Stomach (tissue), 8 donors: ENCODE measurements at regions not wholly inside any gene's neighbourhood (a gene's known extent, or its start where the extent isn't known, plus 50 kb on each side); places are given as distances from the start of the nearest gene placed in this dataset.

ENCODE experiments used
- DNase-seq, 2 donors: peaks; one replicate each; pipeline versions ENCODE4 v3.0.0 to v3.0.0-alpha.2; 2013 to 2019
- H3K27ac ChIP-seq, 5 donors: fragments of 200-600 bp in 4 of 5; sonication (generic) in 4 of 5; one replicate each; pipeline ENCODE4 v1.5.1; 2013 to 2019; ENCODE audit warnings: mild to moderate bottlenecking in 1 of 5, moderate library complexity in 1 of 5
- H3K27me3 ChIP-seq, 3 donors: fragments of 200-600 bp; sonication (generic); one replicate each; pipeline ENCODE4 v1.5.1; 2017 to 2019; ENCODE audit warnings: mixed run types in 1 of 3
- H3K36me3 ChIP-seq, 4 donors: fragments of 200-600 bp; sonication (generic); 1 replicate in 3 of 4; 2 replicates in 1 of 4; pipeline ENCODE4 v1.5.1; 2016 to 2019
- H3K4me1 ChIP-seq, 4 donors: fragments of 200-600 bp; sonication (generic); one replicate each; pipeline ENCODE4 v1.5.1; 2016 to 2019
- H3K4me3 ChIP-seq, 4 donors: fragments of 200-600 bp; sonication (generic) in 3 of 4; one replicate each; pipeline ENCODE4 v1.5.1; 2016 to 2019; ENCODE audit warnings: mild to moderate bottlenecking in 1 of 4
- H3K9me3 ChIP-seq, 4 donors: fragments of 200-600 bp; sonication (generic); one replicate each; pipeline ENCODE4 v1.5.1; 2016 to 2019
- EP300 ChIP-seq: sonication (generic); formaldehyde crosslinking; IDR thresholded peaks from one replicate; pipeline ENCODE4 v1.6.1; 2017; ENCODE audit warnings: antibody characterized with exemption
- POLR2A ChIP-seq, 4 donors: fragments of 450-650 bp; IDR thresholded peaks; one replicate each; pipeline ENCODE4 v1.6.1; 2016; ENCODE audit warnings: antibody characterized with exemption in 4 of 4, control low read depth in 2 of 4, mild to moderate bottlenecking in 1 of 4, moderate library complexity in 1 of 4
- POLR2AphosphoS5 ChIP-seq, 3 donors: sonication (generic); formaldehyde crosslinking; IDR thresholded peaks; one replicate each; pipeline ENCODE4 v1.6.1; 2016; ENCODE audit warnings: antibody characterized with exemption in 3 of 3
- WGBS, 5 donors: extraction: QIAGEN DNeasy Blood & Tissue Kit in 3 of 5; methylation state at CpG; one replicate each; pipeline versions ENCODE4 v1.1.5 to v1.1.7; 2013 to 2018; 5-methylcytosine and 5-hydroxymethylcytosine counted together
- intact Hi-C: fragments of 100-400 bp; cut with DNase I; formaldehyde crosslinking; loops from one replicate; pipeline ENCODE4 v1.15.1; 2023; ENCODE audit warnings: low total_unique reads
- TF ChIP-seq, protein P1 (sequence below), 7 experiments: fragments of 450-650 bp in 4 of 7; fragments of 200-600 bp in 3 of 7; sonication (generic) in 3 of 7; IDR thresholded peaks; one replicate each; pipeline ENCODE4 v1.5.1; 2016 to 2019; ENCODE audit warnings: antibody characterized with exemption in 7 of 7, control low read depth in 2 of 7, mild to moderate bottlenecking in 1 of 7
- donor health status: healthy with polysubstance abuse.
- donor health status: Bipolar disorder and iron deficiency.
- donor health status: healthy.

DNA sequence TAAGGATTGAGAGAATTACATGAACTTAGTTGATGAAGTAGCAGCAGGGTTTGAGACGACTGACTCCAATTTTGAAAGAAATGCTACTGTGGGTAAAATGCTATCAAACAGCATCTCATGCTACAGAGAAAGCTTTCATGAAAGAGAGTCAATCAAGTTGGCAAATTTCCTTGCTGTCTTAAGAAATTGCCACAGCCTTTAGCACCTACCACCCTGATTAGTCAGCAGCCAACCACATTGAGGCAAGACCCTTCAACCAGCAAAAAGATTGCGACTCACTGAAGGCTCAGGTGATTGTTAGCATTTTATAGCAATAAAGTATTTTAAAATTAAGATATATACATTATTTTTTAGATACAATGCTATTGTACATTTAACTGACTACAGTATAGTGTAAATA lies 80.9 kb downstream of the RAP2B start:
- Histone ChIP-seq H3K4me3 (no peak overlapping the region), H3K36me3 (no peaks in the 10 kb centered on the region), H3K27me3 (no peaks in the 10 kb centered on the region), H3K9me3 (peaks cover 0 to 10% (median 0%) of the 10 kb centered on the region in 4 donors), H3K4me1 (peaks cover 0 to 10% (median 0%) of the 10 kb centered on the region in 4 donors), H3K27ac (no peak overlapping the region)
- intact Hi-C loops: no loop called here
- DNase-seq: no peak
- TF ChIP-seq POLR2AphosphoS5 (IDR thresholded peaks at IDR 0.05) (no peak), EP300 (no peak), POLR2A (IDR thresholded peaks at IDR 0.05) (no peak)
- TF ChIP-seq, protein P1, sequence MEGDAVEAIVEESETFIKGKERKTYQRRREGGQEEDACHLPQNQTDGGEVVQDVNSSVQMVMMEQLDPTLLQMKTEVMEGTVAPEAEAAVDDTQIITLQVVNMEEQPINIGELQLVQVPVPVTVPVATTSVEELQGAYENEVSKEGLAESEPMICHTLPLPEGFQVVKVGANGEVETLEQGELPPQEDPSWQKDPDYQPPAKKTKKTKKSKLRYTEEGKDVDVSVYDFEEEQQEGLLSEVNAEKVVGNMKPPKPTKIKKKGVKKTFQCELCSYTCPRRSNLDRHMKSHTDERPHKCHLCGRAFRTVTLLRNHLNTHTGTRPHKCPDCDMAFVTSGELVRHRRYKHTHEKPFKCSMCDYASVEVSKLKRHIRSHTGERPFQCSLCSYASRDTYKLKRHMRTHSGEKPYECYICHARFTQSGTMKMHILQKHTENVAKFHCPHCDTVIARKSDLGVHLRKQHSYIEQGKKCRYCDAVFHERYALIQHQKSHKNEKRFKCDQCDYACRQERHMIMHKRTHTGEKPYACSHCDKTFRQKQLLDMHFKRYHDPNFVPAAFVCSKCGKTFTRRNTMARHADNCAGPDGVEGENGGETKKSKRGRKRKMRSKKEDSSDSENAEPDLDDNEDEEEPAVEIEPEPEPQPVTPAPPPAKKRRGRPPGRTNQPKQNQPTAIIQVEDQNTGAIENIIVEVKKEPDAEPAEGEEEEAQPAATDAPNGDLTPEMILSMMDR (IDR thresholded peaks at IDR 0.05): no peak
- 78 to 90% (median 87%) methylated on average over 2 of the region's 2 CpGs for WGBS, 5 donors

DNA sequence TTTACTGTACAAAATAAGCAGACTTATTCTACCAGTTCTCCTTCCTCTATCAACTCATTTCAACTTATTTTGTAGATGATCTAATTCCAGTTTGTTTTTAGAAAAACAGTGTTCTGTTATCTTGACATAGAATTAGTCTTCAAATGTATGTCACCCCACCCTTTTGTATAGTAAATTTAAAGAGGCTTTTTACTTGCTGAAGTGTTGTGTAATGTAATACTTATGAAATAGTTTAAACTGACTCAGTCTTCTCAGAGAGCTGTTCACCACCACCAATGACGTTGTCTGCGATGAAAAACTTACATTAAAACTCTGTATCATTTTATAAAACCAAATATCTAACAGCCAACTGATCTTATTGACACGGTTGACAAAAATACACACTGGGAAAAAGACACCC lies 82.9 kb downstream of the RAP2B start:
- peaks cover 0 to 10% (median 0%) of the 10 kb centered on the region in 4 donors for H3K9me3 ChIP-seq
- 70 to 83% (median 74%) methylated on average over 3 of the region's 3 CpGs for WGBS, 5 donors
- no peaks in the 10 kb centered on the region for H3K27me3 ChIP-seq
- intact Hi-C loops: no loop called here
- no peak overlapping the region for H3K4me3 ChIP-seq
- peaks cover 0 to 10% (median 0%) of the 10 kb centered on the region in 4 donors for H3K4me1 ChIP-seq
- no peak for TF ChIP-seq POLR2AphosphoS5 (IDR thresholded peaks at IDR 0.05)
- TF ChIP-seq, protein P1 (IDR thresholded peaks at IDR 0.05): no peak
- TF ChIP-seq EP300: no peak
- TF ChIP-seq POLR2A (IDR thresholded peaks at IDR 0.05): no peak
- H3K36me3 ChIP-seq: no peaks in the 10 kb centered on the region
- no peak for DNase-seq
- H3K27ac ChIP-seq: no peak overlapping the region

DNA sequence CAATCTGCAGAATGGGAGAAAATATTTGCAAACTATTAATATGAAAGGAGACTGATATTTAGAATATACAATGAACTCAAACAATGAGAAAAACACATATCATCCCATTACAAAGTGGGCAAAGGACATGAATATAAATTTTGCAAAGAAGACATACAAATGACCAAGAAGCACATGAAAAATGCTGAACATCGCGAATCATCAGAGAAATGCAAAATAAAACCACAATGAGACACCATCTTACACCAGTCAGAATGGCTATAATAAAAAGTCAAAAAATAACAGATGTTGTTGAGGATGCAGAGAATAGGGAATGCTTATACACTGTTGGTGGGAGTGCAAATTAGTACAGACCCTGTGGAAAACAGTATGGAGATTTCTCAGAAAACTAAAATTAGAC lies 83.6 kb downstream of the RAP2B start:
- WGBS, 5 donors: 88 to 97% (median 93%) methylated on average over 2 of the region's 2 CpGs
- no peak for TF ChIP-seq EP300
- TF ChIP-seq, protein P1 (IDR thresholded peaks at IDR 0.05): no peak
- TF ChIP-seq POLR2AphosphoS5 (IDR thresholded peaks at IDR 0.05): no peak
- no peak for TF ChIP-seq POLR2A (IDR thresholded peaks at IDR 0.05)
- Histone ChIP-seq H3K27ac (no peak overlapping the region), H3K4me1 (peaks cover 0 to 10% (median 0%) of the 10 kb centered on the region in 4 donors), H3K36me3 (no peaks in the 10 kb centered on the region), H3K27me3 (no peaks in the 10 kb centered on the region), H3K4me3 (no peak overlapping the region), H3K9me3 (peaks cover 0 to 10% (median 0%) of the 10 kb centered on the region in 4 donors)
- intact Hi-C loops: no loop called here
- no peak for DNase-seq

DNA sequence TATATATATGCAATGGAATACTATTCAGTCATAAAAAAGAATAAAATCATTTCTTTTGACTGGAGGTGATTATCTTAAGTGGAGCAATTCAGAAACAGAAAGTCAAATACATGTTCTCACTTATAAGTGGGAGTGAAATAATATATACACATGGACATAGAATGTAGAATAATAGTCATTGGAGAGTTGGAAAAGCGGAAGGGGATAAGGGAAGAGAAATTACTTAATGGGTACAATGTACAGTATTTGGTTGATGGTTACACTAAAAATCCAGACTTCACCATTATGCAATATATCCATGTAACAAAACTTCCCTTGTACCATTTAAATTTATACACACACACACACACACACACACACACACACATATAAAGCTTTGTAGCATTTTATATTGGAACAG lies 84.3 kb downstream of the RAP2B start:
- no peak overlapping the region for H3K4me3 ChIP-seq
- 0 to 42% (median 0%) methylated on average over 1 of the region's 1 CpG for WGBS, 5 donors
- H3K27me3 ChIP-seq: no peaks in the 10 kb centered on the region
- H3K27ac ChIP-seq: no peak overlapping the region
- H3K9me3 ChIP-seq: peaks cover 0 to 10% (median 0%) of the 10 kb centered on the region in 4 donors
- DNase-seq: no peak
- no peak for TF ChIP-seq POLR2A (IDR thresholded peaks at IDR 0.05)
- H3K4me1 ChIP-seq: peaks cover 0 to 10% (median 0%) of the 10 kb centered on the region in 4 donors
- H3K36me3 ChIP-seq: no peaks in the 10 kb centered on the region
- intact Hi-C loops: no loop called here

DNA sequence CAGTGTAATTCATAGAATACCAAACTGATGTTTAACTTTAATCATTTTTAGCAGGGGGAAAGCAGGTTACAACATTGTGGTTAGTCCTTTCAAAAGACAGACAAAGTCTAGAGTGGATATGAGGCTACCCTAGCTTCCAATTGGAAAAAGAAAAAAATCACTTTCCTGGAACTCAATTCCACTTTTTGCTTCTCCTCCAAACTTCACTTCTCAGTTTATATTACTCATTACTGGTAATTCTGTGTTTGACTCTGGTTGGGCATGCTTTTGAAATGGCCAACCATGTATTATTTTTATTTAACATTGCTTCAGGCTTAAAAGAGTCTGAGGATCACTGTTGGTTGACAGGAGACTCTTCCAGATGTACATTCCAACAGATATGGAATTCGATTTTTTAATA lies 84.8 kb downstream of the RAP2B start:
- Histone ChIP-seq H3K27me3 (no peaks in the 10 kb centered on the region), H3K4me1 (peaks cover 0 to 10% (median 0%) of the 10 kb centered on the region in 4 donors), H3K4me3 (no peak overlapping the region), H3K9me3 (peaks cover 0 to 7% (median 0%) of the 10 kb centered on the region in 4 donors), H3K36me3 (no peaks in the 10 kb centered on the region), H3K27ac (peak overlapping the region in 1 of 5 donors; percentile 52)
- TF ChIP-seq, protein P1 (IDR thresholded peaks at IDR 0.05): no peak
- TF ChIP-seq POLR2AphosphoS5 (IDR thresholded peaks at IDR 0.05) (no peak), EP300 (no peak), POLR2A (IDR thresholded peaks at IDR 0.05) (no peak)
- 41 to 61% (median 57%) methylated on average over 1 of the region's 1 CpG for WGBS, 5 donors
- DNase-seq: peak in 1 of 2 donors; percentile 26
- intact Hi-C loops: no loop called here
